Gastroesophageal sphincter (tissue), 4 donors: ENCODE measurements at regions not wholly inside any gene's neighbourhood (a gene's known extent, or its start where the extent isn't known, plus 50 kb on each side); places are given as distances from the start of the nearest gene placed in this dataset.

ENCODE experiments used
- ATAC-seq: fragments of 150-250 bp; one replicate; pipeline ENCODE4 v1.9.1; 2016; ENCODE audit warnings: mild to moderate bottlenecking, moderate library complexity
- H3K27ac ChIP-seq, 4 donors: fragments of 200-600 bp; sonication (generic) in 3 of 4; 1 replicate in 3 of 4; 2 replicates in 1 of 4; pipeline ENCODE4 v1.5.1; 2016 to 2019
- H3K27me3 ChIP-seq: fragments of 200-600 bp; sonication (generic); one replicate; pipeline ENCODE4 v1.5.1; 2019
- H3K36me3 ChIP-seq, 2 donors: fragments of 200-600 bp; sonication (generic); one replicate each; pipeline ENCODE4 v1.5.1; 2019; ENCODE audit warnings: control low read depth in 1 of 2
- H3K4me1 ChIP-seq, 3 donors: fragments of 200-600 bp; sonication (generic); 1 replicate in 2 of 3; 2 replicates in 1 of 3; pipeline ENCODE4 v1.5.1; 2016 to 2019; ENCODE audit warnings: control low read depth in 2 of 3
- H3K4me3 ChIP-seq, 2 donors: fragments of 200-600 bp; sonication (generic); one replicate each; pipeline ENCODE4 v1.5.1; 2019; ENCODE audit warnings: mild to moderate bottlenecking in 1 of 2, moderate library complexity in 1 of 2
- H3K9me3 ChIP-seq, 3 donors: fragments of 200-600 bp; sonication (generic); one replicate each; pipeline ENCODE4 v1.5.1; 2017 to 2019; ENCODE audit warnings: control low read depth in 2 of 3
- CTCF ChIP-seq, 4 experiments: fragments of 200-600 bp in 2 of 4; fragments of 450-650 bp in 2 of 4; sonication (generic) in 1 of 4; IDR thresholded peaks; one replicate each; pipeline ENCODE4 v1.5.1; 2017 to 2019; ENCODE audit warnings: antibody characterized with exemption in 4 of 4, mild to moderate bottlenecking in 2 of 4, moderate library complexity in 2 of 4
- EP300 ChIP-seq: sonication (generic); formaldehyde crosslinking; IDR thresholded peaks from one replicate; pipeline ENCODE4 v1.6.1; 2017; ENCODE audit warnings: antibody characterized with exemption, mild to moderate bottlenecking
- POLR2A ChIP-seq, 2 donors: fragments of 450-650 bp; IDR thresholded peaks; one replicate each; pipeline ENCODE4 v1.6.1; 2017; ENCODE audit warnings: antibody characterized with exemption in 2 of 2, mild to moderate bottlenecking in 2 of 2, moderate library complexity in 1 of 2
- POLR2AphosphoS5 ChIP-seq: sonication (generic); formaldehyde crosslinking; IDR thresholded peaks from one replicate; pipeline ENCODE4 v1.6.1; 2017; ENCODE audit warnings: antibody characterized with exemption
- whole genome bisulfite sequencing, 2 donors: methylation state at CpG; one replicate each; pipeline ENCODE4 v1.1.5; 2018; ENCODE audit warnings: low coverage in 1 of 2; 5-methylcytosine and 5-hydroxymethylcytosine counted together

- H3K36me3 ChIP-seq = no peaks in the 10 kb centered on the region
- no peak for TF ChIP-seq EP300
- no peak for TF ChIP-seq POLR2AphosphoS5
- TF ChIP-seq CTCF (IDR thresholded peaks at IDR 0.05) = no peak
- TF ChIP-seq POLR2A (IDR thresholded peaks at IDR 0.05) = no peak
- WGBS, 2 donors = 38 to 70% methylated on average over 2 to 9 of the region's 10 CpGs
- H3K4me1 ChIP-seq = peaks cover 3 to 52% (median 3%) of the 10 kb centered on the region in 3 donors
- H3K27ac ChIP-seq = peak overlapping the region; percentile 71 to 83 (median 77)
- H3K4me3 ChIP-seq = no peak overlapping the region
- no peaks in the 10 kb centered on the region for H3K27me3 ChIP-seq
- no peaks in the 10 kb centered on the region for H3K9me3 ChIP-seq
- peak; percentile 62 for ATAC-seq
Measured at GRCh38 chr17:12358477-12358876, 307.2 kb upstream of the MYOCD start.

- no peak for TF ChIP-seq POLR2AphosphoS5
- TF ChIP-seq POLR2A (IDR thresholded peaks at IDR 0.05) = no peak
- ATAC-seq = no peak
Measured at GRCh38 chr17:12362853-12363455, 302.7 kb upstream of the MYOCD start.

GRCh38 chr17:12365805-12366204 is 299.9 kb upstream of the MYOCD start:
- ATAC-seq = peak; percentile 87
- H3K36me3 ChIP-seq = no peaks in the 10 kb centered on the region
- H3K27ac ChIP-seq = peak overlapping the region; percentile 61 to 81 (median 71)
- peak; percentile 91 for TF ChIP-seq POLR2AphosphoS5
- TF ChIP-seq CTCF (IDR thresholded peaks at IDR 0.05) = no peak
- TF ChIP-seq POLR2A (IDR thresholded peaks at IDR 0.05) = no peak
- TF ChIP-seq EP300 = no peak
- H3K9me3 ChIP-seq = no peaks in the 10 kb centered on the region
- no peak overlapping the region for H3K4me3 ChIP-seq
- H3K4me1 ChIP-seq = peaks cover 0 to 41% (median 7%) of the 10 kb centered on the region in 3 donors
- no peaks in the 10 kb centered on the region for H3K27me3 ChIP-seq
- WGBS, 2 donors = 25 to 34% methylated on average over 2 to 3 of the region's 4 CpGs

More at GRCh38 chr17:12362853-12363455, 302.7 kb upstream of the MYOCD start:
- Histone ChIP-seq H3K9me3 (no peaks in the 10 kb centered on the region), H3K27me3 (no peaks in the 10 kb centered on the region), H3K4me3 (no peak overlapping the region), H3K36me3 (no peaks in the 10 kb centered on the region), H3K4me1 (peaks cover 3 to 44% (median 3%) of the 10 kb centered on the region in 3 donors), H3K27ac (peak overlapping the region in 2 of 4 donors; percentile 8 to 33)
- WGBS, 2 donors = 45 to 67% methylated on average over 1 to 5 of the region's 5 CpGs

GRCh38 chr17:12369065-12369464 is 296.6 kb upstream of the MYOCD start:
- Histone ChIP-seq H3K36me3 (no peaks in the 10 kb centered on the region), H3K27me3 (no peaks in the 10 kb centered on the region), H3K27ac (peak overlapping the region; percentile 41 to 62 (median 54)), H3K4me1 (peaks cover 0 to 23% (median 7%) of the 10 kb centered on the region in 3 donors), H3K9me3 (peaks cover 0 to 7% (median 0%) of the 10 kb centered on the region in 3 donors), H3K4me3 (no peak overlapping the region)
- TF ChIP-seq EP300 (no peak), POLR2A (IDR thresholded peaks at IDR 0.05) (no peak), CTCF (IDR thresholded peaks at IDR 0.05) (no peak), POLR2AphosphoS5 (no peak)
- ATAC-seq = no peak

- Histone ChIP-seq H3K4me1 (no peaks in the 10 kb centered on the region), H3K4me3 (no peak overlapping the region), H3K36me3 (no peaks in the 10 kb centered on the region), H3K9me3 (peaks cover 0 to 7% (median 0%) of the 10 kb centered on the region in 3 donors), H3K27ac (no peak overlapping the region), H3K27me3 (no peaks in the 10 kb centered on the region)
- no peak for ATAC-seq
- no peak for TF ChIP-seq CTCF (IDR thresholded peaks at IDR 0.05)
- WGBS, 2 donors = 59 to 82% methylated on average over 3 of the region's 3 CpGs
Measured at GRCh38 chr17:12376276-12376675, 289.4 kb upstream of the MYOCD start.
